Fibroblast of lung (primary cell): ENCODE measurements at regions not wholly inside any gene's neighbourhood (a gene's known extent, or its start where the extent isn't known, plus 50 kb on each side); places are given as distances from the start of the nearest gene placed in this dataset.

ENCODE experiments used
- EZH2 ChIP-seq: IDR thresholded peaks from 2 replicates; pipeline ENCODE4 v1.5.1; 2012; ENCODE audit warnings: low read length, control low read depth, mild to moderate bottlenecking; ENCODE audit errors: missing control alignments
- TF ChIP-seq, protein P1 (sequence below), 2 donors: IDR thresholded peaks in 1 of 2; conservative IDR thresholded peaks in 1 of 2; 1 replicate in 1 of 2; 2 replicates in 1 of 2; pipeline ENCODE4 v1.5.1; 2011 to 2012; ENCODE audit warnings: low read length in 2 of 2, control low read depth in 1 of 2, inconsistent platforms in 1 of 2, low read depth in 1 of 2, mild to moderate bottlenecking in 1 of 2

- TF ChIP-seq, protein P1, sequence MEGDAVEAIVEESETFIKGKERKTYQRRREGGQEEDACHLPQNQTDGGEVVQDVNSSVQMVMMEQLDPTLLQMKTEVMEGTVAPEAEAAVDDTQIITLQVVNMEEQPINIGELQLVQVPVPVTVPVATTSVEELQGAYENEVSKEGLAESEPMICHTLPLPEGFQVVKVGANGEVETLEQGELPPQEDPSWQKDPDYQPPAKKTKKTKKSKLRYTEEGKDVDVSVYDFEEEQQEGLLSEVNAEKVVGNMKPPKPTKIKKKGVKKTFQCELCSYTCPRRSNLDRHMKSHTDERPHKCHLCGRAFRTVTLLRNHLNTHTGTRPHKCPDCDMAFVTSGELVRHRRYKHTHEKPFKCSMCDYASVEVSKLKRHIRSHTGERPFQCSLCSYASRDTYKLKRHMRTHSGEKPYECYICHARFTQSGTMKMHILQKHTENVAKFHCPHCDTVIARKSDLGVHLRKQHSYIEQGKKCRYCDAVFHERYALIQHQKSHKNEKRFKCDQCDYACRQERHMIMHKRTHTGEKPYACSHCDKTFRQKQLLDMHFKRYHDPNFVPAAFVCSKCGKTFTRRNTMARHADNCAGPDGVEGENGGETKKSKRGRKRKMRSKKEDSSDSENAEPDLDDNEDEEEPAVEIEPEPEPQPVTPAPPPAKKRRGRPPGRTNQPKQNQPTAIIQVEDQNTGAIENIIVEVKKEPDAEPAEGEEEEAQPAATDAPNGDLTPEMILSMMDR (conservative IDR thresholded peaks at IDR 0.05 in 1 of 2, IDR thresholded peaks at IDR 0.05 in 1 of 2; ENCODE audit: low read depth in 1 of 2, low read length in 2 of 2), result no peak
- no peak for TF ChIP-seq EZH2
Measured at GRCh38 chr5:82992646-82993045, 84.5 kb downstream of the TMEM167A start.
